ENCODE measurements at regions not wholly inside any gene's neighbourhood (a gene's known extent, or its start where the extent isn't known, plus 50 kb on each side); places are given as distances from the start of the nearest gene placed in this dataset.

DNA sequence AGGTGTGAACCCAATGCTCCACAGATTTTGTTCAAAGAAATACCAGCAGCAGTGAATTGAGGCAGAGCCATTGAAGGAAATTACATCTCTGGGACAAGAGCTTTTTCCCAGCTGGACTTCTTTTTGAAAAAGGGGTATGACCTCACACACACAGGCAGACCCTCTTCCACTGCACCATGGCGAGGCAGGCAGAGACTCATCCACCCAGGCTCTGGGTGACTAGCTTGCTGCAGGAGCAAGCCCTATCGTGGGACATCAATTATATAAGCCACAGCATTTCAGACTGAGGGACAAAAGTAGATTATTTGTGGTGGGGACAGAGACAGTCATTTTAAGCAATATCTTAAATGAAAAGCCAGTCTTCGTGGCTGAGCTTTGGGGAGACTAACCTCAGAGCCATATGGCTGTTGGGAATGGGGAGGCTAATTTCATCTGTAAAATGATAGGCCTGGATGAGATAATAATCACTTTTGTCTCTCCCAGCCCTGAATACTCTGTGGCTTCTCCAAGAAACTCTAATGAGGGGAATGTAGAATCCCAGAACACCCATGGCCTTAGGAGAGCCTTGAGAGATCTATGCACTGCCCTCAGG lies 113.1 kb upstream of the TNC start:
- no peak overlapping the region for H3K4me3 ChIP-seq (ENCODE audit: low read depth in 1 of 2, low read length in 2 of 2)
- no peak overlapping the region for H3K4me2 ChIP-seq (ENCODE audit: insufficient read depth, low read length)
- no peaks in the 10 kb centered on the region for H3K36me3 ChIP-seq (ENCODE audit: insufficient read depth, low read length)
- DNase-seq (no peak), ATAC-seq (ENCODE audit: insufficient read depth, low read depth) (no peak)
- peaks cover 8% of the 10 kb centered on the region for H3K27me3 ChIP-seq (ENCODE audit: insufficient read depth, low read length, poor library complexity)
- H4K20me1 ChIP-seq (ENCODE audit: insufficient read depth, low read length), result no peaks in the 10 kb centered on the region
- no peak overlapping the region for H3K9ac ChIP-seq (ENCODE audit: low read depth, low read length)
- H3K79me2 ChIP-seq (ENCODE audit: insufficient read depth, low read length), result no peaks in the 10 kb centered on the region
- H3K27ac ChIP-seq (ENCODE audit: low read length), result no peak overlapping the region
- TF ChIP-seq EZH2 (IDR thresholded peaks at IDR 0.05; ENCODE audit: borderline replicate concordance, low read depth, low read length, severe bottlenecking), result no peak
- TF ChIP-seq, protein P1, sequence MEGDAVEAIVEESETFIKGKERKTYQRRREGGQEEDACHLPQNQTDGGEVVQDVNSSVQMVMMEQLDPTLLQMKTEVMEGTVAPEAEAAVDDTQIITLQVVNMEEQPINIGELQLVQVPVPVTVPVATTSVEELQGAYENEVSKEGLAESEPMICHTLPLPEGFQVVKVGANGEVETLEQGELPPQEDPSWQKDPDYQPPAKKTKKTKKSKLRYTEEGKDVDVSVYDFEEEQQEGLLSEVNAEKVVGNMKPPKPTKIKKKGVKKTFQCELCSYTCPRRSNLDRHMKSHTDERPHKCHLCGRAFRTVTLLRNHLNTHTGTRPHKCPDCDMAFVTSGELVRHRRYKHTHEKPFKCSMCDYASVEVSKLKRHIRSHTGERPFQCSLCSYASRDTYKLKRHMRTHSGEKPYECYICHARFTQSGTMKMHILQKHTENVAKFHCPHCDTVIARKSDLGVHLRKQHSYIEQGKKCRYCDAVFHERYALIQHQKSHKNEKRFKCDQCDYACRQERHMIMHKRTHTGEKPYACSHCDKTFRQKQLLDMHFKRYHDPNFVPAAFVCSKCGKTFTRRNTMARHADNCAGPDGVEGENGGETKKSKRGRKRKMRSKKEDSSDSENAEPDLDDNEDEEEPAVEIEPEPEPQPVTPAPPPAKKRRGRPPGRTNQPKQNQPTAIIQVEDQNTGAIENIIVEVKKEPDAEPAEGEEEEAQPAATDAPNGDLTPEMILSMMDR (IDR thresholded peaks at IDR 0.05; ENCODE audit: borderline replicate concordance, extremely low read depth, low read length, poor library complexity, severe bottlenecking), result no peak
- H2AFZ ChIP-seq (ENCODE audit: low read depth, low read length), result no peak overlapping the region
- no peaks in the 10 kb centered on the region for H3K4me1 ChIP-seq (ENCODE audit: insufficient read depth, low read length)
- no peaks in the 10 kb centered on the region for H3K9me3 ChIP-seq (ENCODE audit: insufficient read depth, low read length, severe bottlenecking)

DNA sequence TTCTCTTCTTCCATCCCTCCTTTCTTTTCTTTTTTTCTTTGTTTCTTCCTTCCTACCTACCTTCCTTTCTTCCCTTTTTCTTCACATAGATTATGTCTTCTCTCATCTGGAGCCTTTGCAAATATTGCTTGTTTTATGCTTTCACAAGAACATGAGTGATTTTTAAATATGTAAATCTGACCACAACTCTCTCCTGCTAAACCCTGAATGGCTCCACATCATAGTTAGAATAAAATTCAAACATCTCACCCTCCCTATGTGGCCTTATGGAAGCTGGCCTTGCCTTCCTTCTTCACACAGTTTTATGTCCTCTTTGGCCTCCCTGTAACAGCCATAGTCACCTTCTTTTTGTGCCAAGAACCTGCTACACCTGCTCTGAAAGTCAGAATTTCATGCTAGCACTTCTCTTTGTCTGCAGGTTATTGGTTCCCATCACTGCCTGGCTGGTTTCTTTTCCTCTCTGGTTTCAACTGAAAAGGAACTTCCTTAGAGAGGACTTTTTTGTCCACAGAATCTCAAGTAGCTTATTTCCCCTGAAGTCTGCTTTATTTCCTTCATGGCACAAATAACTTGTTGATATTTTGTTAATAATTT lies 114.3 kb upstream of the TNC start:
- H3K27ac ChIP-seq (ENCODE audit: low read length), result no peak overlapping the region
- H2AFZ ChIP-seq (ENCODE audit: low read depth, low read length), result no peak overlapping the region
- no peak overlapping the region for H3K9ac ChIP-seq (ENCODE audit: low read depth, low read length)
- TF ChIP-seq, protein P1 (IDR thresholded peaks at IDR 0.05; ENCODE audit: borderline replicate concordance, extremely low read depth, low read length, poor library complexity, severe bottlenecking), result no peak
- no peak for TF ChIP-seq EZH2 (IDR thresholded peaks at IDR 0.05; ENCODE audit: borderline replicate concordance, low read depth, low read length, severe bottlenecking)
- H3K36me3 ChIP-seq (ENCODE audit: insufficient read depth, low read length), result no peaks in the 10 kb centered on the region
- no peak overlapping the region for H3K4me3 ChIP-seq (ENCODE audit: low read depth in 1 of 2, low read length in 2 of 2)
- H3K27me3 ChIP-seq (ENCODE audit: insufficient read depth, low read length, poor library complexity), result peaks cover 8% of the 10 kb centered on the region
- ATAC-seq (ENCODE audit: insufficient read depth, low read depth) (no peak), DNase-seq (no peak)
- no peaks in the 10 kb centered on the region for H3K9me3 ChIP-seq (ENCODE audit: insufficient read depth, low read length, severe bottlenecking)
- H3K4me1 ChIP-seq (ENCODE audit: insufficient read depth, low read length), result no peaks in the 10 kb centered on the region
- H3K4me2 ChIP-seq (ENCODE audit: insufficient read depth, low read length), result no peak overlapping the region
- no peaks in the 10 kb centered on the region for H3K79me2 ChIP-seq (ENCODE audit: insufficient read depth, low read length)
- H4K20me1 ChIP-seq (ENCODE audit: insufficient read depth, low read length), result no peaks in the 10 kb centered on the region

DNA sequence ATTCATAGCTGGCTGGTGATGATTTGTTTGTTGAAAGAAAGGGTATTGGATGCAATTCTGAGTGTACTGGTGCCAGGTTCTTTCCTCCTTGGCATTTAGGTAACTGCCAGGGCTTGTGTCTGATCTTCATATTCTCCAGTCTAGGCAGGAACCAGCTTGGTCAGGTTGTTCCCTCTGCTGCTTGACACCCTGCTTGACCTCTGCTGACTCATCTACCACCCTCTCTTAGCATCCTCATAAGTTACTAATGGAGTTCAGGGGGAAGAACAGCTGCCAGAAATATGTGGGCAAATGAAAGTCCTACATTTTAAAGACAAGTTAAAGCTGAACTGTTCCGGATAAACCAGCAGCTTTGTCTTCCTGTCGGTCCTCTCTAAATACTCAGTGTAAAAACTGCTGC lies 116.1 kb upstream of the TNC start:
- no peak overlapping the region for H3K4me2 ChIP-seq (ENCODE audit: insufficient read depth, low read length)
- ATAC-seq (ENCODE audit: insufficient read depth, low read depth), result no peak
- no peaks in the 10 kb centered on the region for H3K4me1 ChIP-seq (ENCODE audit: insufficient read depth, low read length)
- H3K79me2 ChIP-seq (ENCODE audit: insufficient read depth, low read length), result no peaks in the 10 kb centered on the region
- TF ChIP-seq EZH2 (IDR thresholded peaks at IDR 0.05; ENCODE audit: borderline replicate concordance, low read depth, low read length, severe bottlenecking), result no peak
- TF ChIP-seq, protein P1 (IDR thresholded peaks at IDR 0.05; ENCODE audit: borderline replicate concordance, extremely low read depth, low read length, poor library complexity, severe bottlenecking), result no peak
- H3K27me3 ChIP-seq (ENCODE audit: insufficient read depth, low read length, poor library complexity), result peaks cover 8% of the 10 kb centered on the region
- H3K36me3 ChIP-seq (ENCODE audit: insufficient read depth, low read length), result no peaks in the 10 kb centered on the region
- H3K4me3 ChIP-seq (ENCODE audit: low read depth in 1 of 2, low read length in 2 of 2), result no peak overlapping the region
- no peaks in the 10 kb centered on the region for H3K9me3 ChIP-seq (ENCODE audit: insufficient read depth, low read length, severe bottlenecking)
- H4K20me1 ChIP-seq (ENCODE audit: insufficient read depth, low read length), result no peaks in the 10 kb centered on the region
- no peak overlapping the region for H3K9ac ChIP-seq (ENCODE audit: low read depth, low read length)
- no peak overlapping the region for H2AFZ ChIP-seq (ENCODE audit: low read depth, low read length)
- H3K27ac ChIP-seq (ENCODE audit: low read length), result no peak overlapping the region
- no peak for DNase-seq

Data from DND-41 (cell line).